HepG2 (cell line): ENCODE measurements at regions not wholly inside any gene's neighbourhood (a gene's known extent, or its start where the extent isn't known, plus 50 kb on each side); places are given as distances from the start of the nearest gene placed in this dataset.
A peak's percentile ranks its signal among the peaks of the same experiment; 100 is the strongest.

Experiments
- ATAC-seq: fragments of 200-7000 bp; cut with Tn5 transposase; 3 replicates; pipeline ENCODE4 v1.9.1; 2020; ENCODE audit warnings: mild to moderate bottlenecking, moderate library complexity
- BruUV-seq: library from RNA; stranded (reverse); fragments of 400-500 nt; replicated peaks from 2 replicates; lab custom pipeline; 2021; lab: Mats Ljungman, UMichigan
- CTCF ChIA-PET: fragments of 300-600 bp; formaldehyde crosslinking; extraction: SDS; loops from one replicate; lab custom pipeline; 2021; ENCODE audit warnings: low total read pairs, inconsistent platforms, low intra/inter-chr PET ratio; lab: Yijun Ruan, JAX
- POLR2A ChIA-PET: fragments of 350-600 bp; sonication (Branson Sonifier 250); formaldehyde crosslinking; loops from one replicate; lab custom pipeline; 2020; ENCODE audit warnings: antibody characterized with exemption, inconsistent platforms; lab: Yijun Ruan, JAX
- DNase-seq: peaks from one replicate; pipeline ENCODE4 v3.0.0-alpha.2; 2015; ENCODE audit warnings: low spot score
- FAIRE-seq: peaks from 3 replicates; lab custom pipeline; 2011; peaks lifted over from hg19 to GRCh38; lab: Jason Lieb, UNC
- H2AFZ ChIP-seq: one replicate; pipeline ENCODE4 v1.6.1; 2011; ENCODE audit warnings: low read length, inconsistent platforms
- H3K27ac ChIP-seq: fragments of 300-600 bp; 3 replicates; pipeline ENCODE4 v1.8.0; 2011; ENCODE audit warnings: mixed run types, mild to moderate bottlenecking, mixed read lengths, low read length, inconsistent platforms; ENCODE audit not compliant: insufficient read depth; ENCODE audit errors: extremely low read length
- H3K27me3 ChIP-seq, 2 experiments: fragments of 200-600 bp in 1 of 2; 2 replicates in 1 of 2; 3 replicates in 1 of 2; pipeline versions ENCODE4 v1.6.0 to v1.8.0; 2011; ENCODE audit warnings: low read length in 2 of 2, mild to moderate bottlenecking in 2 of 2, moderate library complexity in 2 of 2, inconsistent platforms in 1 of 2; ENCODE audit not compliant: insufficient read depth in 2 of 2, control insufficient read depth in 1 of 2
- H3K36me3 ChIP-seq, 2 experiments: fragments of 200-600 bp in 1 of 2; replicated peaks in 1 of 2; 2 replicates in 1 of 2; 3 replicates in 1 of 2; pipeline versions ENCODE4 v1.5.1 to v1.8.0; 2011; ENCODE audit warnings: low read length in 2 of 2, inconsistent platforms in 1 of 2; ENCODE audit not compliant: insufficient read depth in 2 of 2, control insufficient read depth in 1 of 2
- H3K4me1 ChIP-seq: 2 replicates; pipeline ENCODE4 v1.5.1; 2012; ENCODE audit warnings: low read length, inconsistent platforms; ENCODE audit not compliant: insufficient read depth
- H3K4me2 ChIP-seq: 2 replicates; pipeline ENCODE4 v1.6.0; 2011; ENCODE audit warnings: low read depth, low read length, inconsistent platforms
- H3K4me3 ChIP-seq, 3 experiments: fragments of 200-600 bp in 1 of 3; sonication (generic), shearing (Covaris generic) in 1 of 3; replicated peaks in 1 of 3; 2 replicates each; pipeline ENCODE4 v1.5.1; 2011 to 2016; ENCODE audit warnings: low read length in 3 of 3, inconsistent platforms in 2 of 3, low read depth in 2 of 3, mild to moderate bottlenecking in 2 of 3, control low read depth in 1 of 3, mixed read lengths in 1 of 3; ENCODE audit not compliant: insufficient read depth in 1 of 3
- H3K79me2 ChIP-seq: one replicate; pipeline ENCODE4 v1.6.1; 2011; ENCODE audit warnings: low read length, inconsistent platforms; ENCODE audit not compliant: insufficient read depth
- H3K9ac ChIP-seq: 2 replicates; pipeline ENCODE4 v1.6.0; 2011; ENCODE audit warnings: mild to moderate bottlenecking, low read depth, low read length, inconsistent platforms; ENCODE audit not compliant: insufficient read depth
- H3K9me3 ChIP-seq: 2 replicates; pipeline ENCODE4 v1.5.1; 2012; ENCODE audit warnings: mild to moderate bottlenecking, low read length
- H4K20me1 ChIP-seq: 2 replicates; pipeline ENCODE4 v1.6.0; 2011; ENCODE audit warnings: inconsistent platforms, mild to moderate bottlenecking, low read length, moderate library complexity; ENCODE audit not compliant: insufficient read depth
- CEBPB ChIP-seq: IDR thresholded peaks from 2 replicates; pipeline ENCODE4 v1.6.1; 2011; ENCODE audit warnings: low read depth, low read length, improper control_type of control experiment, borderline replicate concordance
- CEBPZ ChIP-seq: IDR thresholded peaks from 2 replicates; pipeline ENCODE4 v1.6.1; 2012; ENCODE audit warnings: low read length, improper control_type of control experiment
- CSRNP1 ChIP-seq: sonication (generic); formaldehyde crosslinking; IDR thresholded peaks from 2 replicates; pipeline ENCODE4 v1.8.1; 2023; ENCODE audit warnings: mild to moderate bottlenecking, missing genetic modification reagents
- ETS1 ChIP-seq: sonication (generic); formaldehyde crosslinking; IDR thresholded peaks from 2 replicates; pipeline ENCODE4 v1.4.0; 2020; ENCODE audit warnings: missing genetic modification reagents
- HDAC2 ChIP-seq: sonication (generic); formaldehyde crosslinking; IDR thresholded peaks from 2 replicates; pipeline ENCODE4 v1.4.0; 2020; ENCODE audit warnings: missing genetic modification reagents
- HMG20A ChIP-seq: IDR thresholded peaks from 2 replicates; pipeline ENCODE4 v1.6.1; 2016; ENCODE audit warnings: borderline replicate concordance
- MAFF ChIP-seq: IDR thresholded peaks from 2 replicates; pipeline ENCODE4 v1.6.1; 2011; ENCODE audit warnings: low read depth, low read length, improper control_type of control experiment
- MAFK ChIP-seq, 2 experiments: IDR thresholded peaks in 1 of 2; conservative IDR thresholded peaks in 1 of 2; 2 replicates each; pipeline ENCODE4 v1.6.1; 2011; ENCODE audit warnings: improper control_type of control experiment in 2 of 2, low read length in 2 of 2
- NBN ChIP-seq: fragments of 450-650 bp; conservative IDR thresholded peaks from 2 replicates; pipeline ENCODE4 v1.6.1; 2017
- ZNF225 ChIP-seq: sonication (generic); formaldehyde crosslinking; IDR thresholded peaks from 2 replicates; pipeline ENCODE4 v1.4.0; 2020; ENCODE audit warnings: mild to moderate bottlenecking, missing genetic modification reagents
- ZNF235 ChIP-seq: sonication (generic); formaldehyde crosslinking; IDR thresholded peaks from 2 replicates; pipeline ENCODE4 v1.8.1; 2023; ENCODE audit warnings: mild to moderate bottlenecking, missing genetic modification reagents, borderline replicate concordance
- WGBS: methylation state at CpG from one replicate; pipeline ENCODE4 v1.1.6; 2017; ENCODE audit warnings: low lambda C conversion rate; 5-methylcytosine and 5-hydroxymethylcytosine counted together
- in situ Hi-C: cut with HindIII; loops from 2 replicates; pipeline ENCODE4 v1.10.0; 2017; ENCODE audit warnings: low pct_unique_long_range_greater_than_20kb; ENCODE audit not compliant: extremely low pct_ligation_motif_present
- intact Hi-C: fragments of 100-400 bp; cut with micrococcal nuclease; formaldehyde crosslinking; loops from one replicate; pipeline ENCODE4 v1.10.0; 2022; ENCODE audit not compliant: unreplicated experiment

GRCh38 chr14:26124896-26125438 is 472.9 kb downstream of the NOVA1 start:
- FAIRE-seq: no peak
- no peak overlapping the region for H3K9ac ChIP-seq
- TF ChIP-seq ZNF235 (CRISPR knock-in tag): no peak
- TF ChIP-seq HDAC2: no peak
- TF ChIP-seq ZNF225: no peak
- TF ChIP-seq CSRNP1 (CRISPR knock-in tag): no peak
- no peak for TF ChIP-seq ETS1 (CRISPR knock-in tag)
- TF ChIP-seq NBN: no peak
- H3K4me2 ChIP-seq: no peak overlapping the region
- POLR2A ChIA-PET: no interaction called here
- intact Hi-C loops: no loop called here
- H3K79me2 ChIP-seq: no peaks in the 10 kb centered on the region
- in situ Hi-C loops: no loop called here
- DNase-seq: no peak
- no peak overlapping the region for H2AFZ ChIP-seq
- BruUV-seq: no TSS peak
- H3K36me3 ChIP-seq: no peaks in the 10 kb centered on the region
- H4K20me1 ChIP-seq: no peaks in the 10 kb centered on the region
- H3K9me3 ChIP-seq: peaks cover 90% of the 10 kb centered on the region
- CTCF ChIA-PET: no interaction called here
- no peaks in the 10 kb centered on the region for H3K4me1 ChIP-seq
- WGBS: under 1% methylated on average over 2 of the region's 2 CpGs
- H3K27ac ChIP-seq: no peak overlapping the region
- ATAC-seq: no peak
- no peaks in the 10 kb centered on the region for H3K27me3 ChIP-seq
- no peak overlapping the region for H3K4me3 ChIP-seq

- ChIA-PET CTCF (no interaction called here), POLR2A (no interaction called here)
- Histone ChIP-seq H3K9ac (no peak overlapping the region), H3K27ac (no peak overlapping the region), H3K79me2 (no peaks in the 10 kb centered on the region), H4K20me1 (no peaks in the 10 kb centered on the region), H2AFZ (no peak overlapping the region), H3K4me1 (no peaks in the 10 kb centered on the region), H3K9me3 (peaks cover 87% of the 10 kb centered on the region), H3K36me3 (no peaks in the 10 kb centered on the region), H3K4me3 (no peak overlapping the region), H3K4me2 (no peak overlapping the region), H3K27me3 (no peaks in the 10 kb centered on the region)
- no peak for DNase-seq
- in situ Hi-C loops: no loop called here
- TF ChIP-seq HMG20A (CRISPR knock-in tag): no peak
- TF ChIP-seq MAFK (conservative IDR thresholded peaks at IDR 0.05 in 1 of 2, IDR thresholded peaks at IDR 0.05 in 1 of 2; ENCODE audit: low read length in 2 of 2): peak; percentile 51 to 73
- no peak for TF ChIP-seq CEBPZ
- TF ChIP-seq MAFF: peak; percentile 63
- TF ChIP-seq CEBPB: peak; percentile 63; the same call in 1 of the 2 replicates
- BruUV-seq: no TSS peak
- intact Hi-C loops: no loop called here
- FAIRE-seq: no peak
- WGBS: under 1% methylated on average over 2 of the region's 2 CpGs
- no peak for ATAC-seq
These were observed 474.4 kb downstream of the NOVA1 start for GRCh38 chr14:26123459-26123858.
